ENCODE measurements at regions not wholly inside any gene's neighbourhood (a gene's known extent, or its start where the extent isn't known, plus 50 kb on each side); places are given as distances from the start of the nearest gene placed in this dataset.

DNA sequence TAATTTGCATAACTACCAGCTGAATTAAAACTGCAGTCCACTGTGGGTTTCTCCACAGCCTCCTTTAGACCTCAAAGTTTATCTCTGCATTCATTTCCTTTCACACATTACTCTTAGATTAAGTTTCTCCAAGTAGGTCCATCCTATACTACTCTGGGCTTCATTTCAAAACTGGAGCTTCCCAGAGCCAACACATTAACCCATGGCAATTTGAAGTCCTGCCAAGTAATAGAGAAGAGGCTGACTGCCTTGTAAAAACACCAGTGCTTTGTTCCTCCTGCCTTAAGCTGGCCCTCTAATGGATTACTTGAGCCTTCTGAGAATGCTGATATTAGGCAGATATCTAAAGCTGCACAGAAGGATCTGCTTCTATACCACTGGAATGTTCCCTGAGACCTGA lies 997.2 kb upstream of the SLIT2 start:
- TF ChIP-seq, protein P1, sequence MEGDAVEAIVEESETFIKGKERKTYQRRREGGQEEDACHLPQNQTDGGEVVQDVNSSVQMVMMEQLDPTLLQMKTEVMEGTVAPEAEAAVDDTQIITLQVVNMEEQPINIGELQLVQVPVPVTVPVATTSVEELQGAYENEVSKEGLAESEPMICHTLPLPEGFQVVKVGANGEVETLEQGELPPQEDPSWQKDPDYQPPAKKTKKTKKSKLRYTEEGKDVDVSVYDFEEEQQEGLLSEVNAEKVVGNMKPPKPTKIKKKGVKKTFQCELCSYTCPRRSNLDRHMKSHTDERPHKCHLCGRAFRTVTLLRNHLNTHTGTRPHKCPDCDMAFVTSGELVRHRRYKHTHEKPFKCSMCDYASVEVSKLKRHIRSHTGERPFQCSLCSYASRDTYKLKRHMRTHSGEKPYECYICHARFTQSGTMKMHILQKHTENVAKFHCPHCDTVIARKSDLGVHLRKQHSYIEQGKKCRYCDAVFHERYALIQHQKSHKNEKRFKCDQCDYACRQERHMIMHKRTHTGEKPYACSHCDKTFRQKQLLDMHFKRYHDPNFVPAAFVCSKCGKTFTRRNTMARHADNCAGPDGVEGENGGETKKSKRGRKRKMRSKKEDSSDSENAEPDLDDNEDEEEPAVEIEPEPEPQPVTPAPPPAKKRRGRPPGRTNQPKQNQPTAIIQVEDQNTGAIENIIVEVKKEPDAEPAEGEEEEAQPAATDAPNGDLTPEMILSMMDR (IDR thresholded peaks at IDR 0.05; ENCODE audit: insufficient read depth, low read length, poor library complexity, severe bottlenecking), result no peak
- no peak for TF ChIP-seq EZH2phosphoT487 (conservative IDR thresholded peaks at IDR 0.05; ENCODE audit: low read length)

Data from SU-DHL-6 (cell line).